KBM-7 (cell line): ENCODE measurements at regions not wholly inside any gene's neighbourhood (a gene's known extent, or its start where the extent isn't known, plus 50 kb on each side); places are given as distances from the start of the nearest gene placed in this dataset.

Experiments
- DNase-seq: peaks from one replicate; pipeline ENCODE4 v3.0.0-alpha.2; 2015
- in situ Hi-C: fragments of 300-500 bp; cut with MboI; formaldehyde crosslinking; loops from 2 replicates; pipeline ENCODE4 v1.14.3; 2020; ENCODE audit warnings: low sequenced_read_pairs, low pct_unique_long_range_greater_than_20kb, mixed read lengths

GRCh38 chr13:59451236-59451635 is 712.5 kb downstream of the DIAPH3 start:
- DNase-seq: no peak
- in situ Hi-C loops: no loop called here

DNA sequence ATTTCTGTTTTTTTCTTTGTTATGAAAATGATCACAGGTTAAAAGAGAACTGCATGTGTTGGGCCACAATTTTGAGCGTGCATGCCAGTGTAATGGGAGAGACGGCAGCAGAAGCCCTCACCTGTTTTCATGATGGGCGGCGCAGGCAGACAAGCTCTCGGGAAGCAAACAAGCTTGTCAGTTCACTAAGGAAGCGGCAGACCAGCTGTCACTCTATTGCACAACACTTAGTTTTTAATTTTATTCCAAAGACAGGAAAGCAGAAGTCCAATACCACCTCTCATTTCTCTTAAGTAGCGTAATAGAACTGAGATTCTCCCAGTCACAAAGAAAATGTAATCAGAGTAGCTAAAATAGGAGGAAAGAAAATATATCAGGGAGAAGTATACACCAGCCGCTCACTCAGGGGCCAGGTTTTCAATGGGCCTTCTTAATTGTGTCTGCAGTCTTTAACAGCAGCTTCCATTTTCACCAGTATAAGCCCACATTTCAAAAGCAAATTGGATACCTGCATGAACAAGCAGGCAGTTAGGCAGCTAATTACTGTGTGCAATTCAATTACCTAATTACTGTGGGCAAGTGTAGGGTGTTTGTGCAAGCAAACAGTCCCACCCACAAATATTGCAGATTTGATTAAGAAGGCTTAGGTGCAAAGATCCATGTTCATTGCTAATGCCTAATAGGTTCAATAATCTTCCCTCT is 711.4 kb downstream of the DIAPH3 start:
- in situ Hi-C loops: no loop called here
- DNase-seq: peak; percentile 86

- in situ Hi-C loops: no loop called here
- DNase-seq: peak; percentile 58
Measured at GRCh38 chr13:59458908-59459579, 704.7 kb downstream of the DIAPH3 start.

- in situ Hi-C loops: no loop called here
- DNase-seq: no peak
Measured at GRCh38 chr13:59459972-59460371, 703.8 kb downstream of the DIAPH3 start.

GRCh38 chr13:59461411-59461810 is 702.3 kb downstream of the DIAPH3 start:
- DNase-seq: peak; percentile 79

DNA sequence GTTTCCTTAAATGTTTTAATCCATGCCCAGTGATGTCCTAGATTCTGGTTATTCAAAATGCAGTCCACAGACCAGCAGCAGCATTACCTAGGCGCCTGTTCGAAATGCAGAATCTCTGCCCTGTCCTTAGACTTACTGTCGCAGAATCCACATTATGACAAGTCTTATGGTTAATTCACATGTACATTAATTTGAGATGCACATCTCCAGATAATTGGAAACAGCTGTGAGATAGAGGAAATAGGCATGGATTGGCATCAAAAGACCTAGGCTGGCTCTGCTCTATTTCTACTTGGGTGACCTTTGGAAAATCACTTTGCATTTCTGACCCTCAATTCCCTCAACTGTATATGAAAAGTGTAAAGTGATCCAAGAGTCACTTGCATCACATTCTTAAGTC is 700.7 kb downstream of the DIAPH3 start:
- no peak for DNase-seq
- in situ Hi-C loops: no loop called here

More at GRCh38 chr13:59461411-59461810, 702.3 kb downstream of the DIAPH3 start:
- in situ Hi-C loops: no loop called here

GRCh38 chr13:59464926-59465325 is 698.8 kb downstream of the DIAPH3 start:
- in situ Hi-C loops: no loop called here

GRCh38 chr13:59468396-59468795 is 695.3 kb downstream of the DIAPH3 start:
- no peak for DNase-seq
- in situ Hi-C loops: no loop called here

More at GRCh38 chr13:59464926-59465325, 698.8 kb downstream of the DIAPH3 start:
- peak; percentile 69 for DNase-seq

DNA sequence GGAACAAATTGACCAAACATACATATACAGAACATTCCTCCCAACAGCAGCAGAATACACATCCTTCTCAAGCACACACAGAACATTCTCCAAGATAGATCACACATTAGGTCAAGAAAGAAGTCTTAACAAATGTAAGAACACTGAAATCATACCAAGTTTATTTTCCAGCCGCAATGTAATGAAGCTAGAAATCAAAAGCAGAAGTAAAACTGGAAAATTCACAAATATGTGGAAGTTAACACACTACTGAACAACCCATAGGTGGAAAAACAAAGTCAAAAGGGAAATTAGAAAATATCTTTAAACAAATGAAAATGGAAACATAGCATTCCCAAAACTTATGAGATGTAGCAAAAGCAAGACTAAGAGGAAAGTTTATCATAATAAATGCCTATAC is 692.6 kb downstream of the DIAPH3 start:
- no peak for DNase-seq

DNA sequence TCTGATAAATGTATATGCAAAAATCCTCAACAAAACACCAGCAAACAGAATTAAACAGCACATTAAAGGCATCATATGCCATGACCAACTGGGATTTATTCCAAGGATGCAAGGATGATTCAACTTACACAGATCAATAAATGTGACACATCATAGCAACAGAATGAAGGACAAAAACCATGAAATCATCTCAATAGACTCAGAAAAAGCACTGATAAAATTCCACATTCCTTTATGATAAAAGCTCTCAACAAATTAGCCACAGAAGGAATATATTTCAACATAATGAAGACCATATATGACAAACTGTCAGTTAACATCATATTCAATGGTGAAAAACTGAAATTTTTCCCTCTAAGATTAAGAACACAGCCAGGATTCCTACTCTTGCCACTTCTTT is 691.6 kb downstream of the DIAPH3 start:
- in situ Hi-C loops: no loop called here
- no peak for DNase-seq

More for the DNA sequence above, 692.6 kb downstream of the DIAPH3 start:
- in situ Hi-C loops: no loop called here

DNA sequence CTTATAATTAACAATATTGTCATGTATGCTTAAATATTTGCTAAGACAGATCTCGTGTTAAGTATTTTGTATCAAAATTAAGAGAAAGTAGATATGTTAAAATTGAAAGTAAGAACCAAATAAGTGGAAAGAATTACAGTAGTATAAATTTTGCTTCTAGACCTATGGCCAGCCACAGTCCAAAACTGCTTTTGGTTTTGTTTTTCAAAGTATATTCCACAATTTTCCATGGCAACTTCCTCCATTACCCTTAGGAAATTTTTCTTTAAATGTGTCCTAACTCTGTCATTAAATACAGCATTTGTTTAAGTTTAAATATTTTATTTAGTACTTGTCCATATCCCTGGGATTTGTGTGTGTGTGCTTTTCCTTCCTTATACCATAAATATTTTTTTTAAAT is 689.0 kb downstream of the DIAPH3 start:
- in situ Hi-C loops: no loop called here
- DNase-seq: no peak

GRCh38 chr13:59475911-59476310 is 687.8 kb downstream of the DIAPH3 start:
- in situ Hi-C loops: no loop called here
- DNase-seq: no peak

- in situ Hi-C loops: no loop called here
- DNase-seq: no peak
Measured at GRCh38 chr13:59476366-59476765, 687.4 kb downstream of the DIAPH3 start.

DNA sequence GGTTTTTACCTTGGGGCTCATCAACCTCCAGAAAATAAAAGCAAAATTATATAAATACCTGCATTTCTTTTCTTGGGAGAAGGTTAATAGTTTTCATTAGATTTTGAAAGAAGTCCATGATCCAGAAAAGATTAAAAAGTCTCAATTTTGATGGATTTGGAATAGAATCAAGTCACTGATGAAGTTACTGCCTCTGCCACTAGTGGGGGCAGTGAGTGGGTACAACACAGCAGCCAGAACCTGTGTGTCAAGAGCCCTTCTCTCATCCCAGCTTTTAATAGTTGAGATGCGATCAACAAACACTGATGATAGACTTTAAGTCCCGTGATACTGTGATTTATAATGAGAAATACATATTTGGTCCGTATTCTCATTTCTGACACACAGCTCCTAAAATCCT is 686.7 kb downstream of the DIAPH3 start:
- in situ Hi-C loops: no loop called here
- DNase-seq: no peak

- in situ Hi-C loops: no loop called here
- DNase-seq: no peak
Measured at GRCh38 chr13:59478908-59479307, 684.8 kb downstream of the DIAPH3 start.

- in situ Hi-C loops: no loop called here
Measured at GRCh38 chr13:59479629-59480028, 684.1 kb downstream of the DIAPH3 start.

GRCh38 chr13:59480396-59481259 is 683.1 kb downstream of the DIAPH3 start:
- in situ Hi-C loops: no loop called here
- DNase-seq: no peak

More at GRCh38 chr13:59479629-59480028, 684.1 kb downstream of the DIAPH3 start:
- DNase-seq: no peak

- in situ Hi-C loops: no loop called here
- DNase-seq: peak; percentile 20
Measured at GRCh38 chr13:59483501-59484145, 680.1 kb downstream of the DIAPH3 start.

DNA sequence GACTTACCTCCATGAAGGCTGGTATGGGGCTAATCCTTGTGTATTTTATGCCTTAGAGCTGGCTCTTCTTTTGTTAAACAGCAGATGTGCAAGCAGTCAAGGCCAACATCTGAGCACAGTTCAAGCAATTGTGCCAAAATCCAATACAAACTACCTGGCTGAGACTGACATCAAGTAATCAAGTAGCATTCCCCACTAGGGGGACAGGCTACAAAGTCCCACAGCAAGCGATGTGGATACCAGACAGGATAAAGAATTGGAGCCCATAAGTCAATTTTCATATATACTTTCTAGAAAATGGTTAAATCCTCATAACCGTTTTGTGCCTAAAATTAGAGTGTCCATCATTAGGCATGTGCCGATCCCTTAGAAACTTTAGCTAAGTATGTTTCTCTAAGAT is 675.8 kb downstream of the DIAPH3 start:
- in situ Hi-C loops: no loop called here
- DNase-seq: no peak
